HG02870 (cell line): ENCODE measurements at regions not wholly inside any gene's neighbourhood (a gene's known extent, or its start where the extent isn't known, plus 50 kb on each side); places are given as distances from the start of the nearest gene placed in this dataset.
A peak's percentile ranks its signal among the peaks of the same experiment; 100 is the strongest.

ENCODE experiments used
- ATAC-seq: cut with Tn5 transposase; IDR thresholded peaks from one replicate; pipeline ENCODE4 v1.9.1; 2021; ENCODE audit warnings: mild to moderate bottlenecking, moderate library complexity; ENCODE audit not compliant: unreplicated experiment

GRCh38 chr4:123966990-123967769 lies 570.6 kb downstream of the SPRY1 start:
- no peak for ATAC-seq

DNA sequence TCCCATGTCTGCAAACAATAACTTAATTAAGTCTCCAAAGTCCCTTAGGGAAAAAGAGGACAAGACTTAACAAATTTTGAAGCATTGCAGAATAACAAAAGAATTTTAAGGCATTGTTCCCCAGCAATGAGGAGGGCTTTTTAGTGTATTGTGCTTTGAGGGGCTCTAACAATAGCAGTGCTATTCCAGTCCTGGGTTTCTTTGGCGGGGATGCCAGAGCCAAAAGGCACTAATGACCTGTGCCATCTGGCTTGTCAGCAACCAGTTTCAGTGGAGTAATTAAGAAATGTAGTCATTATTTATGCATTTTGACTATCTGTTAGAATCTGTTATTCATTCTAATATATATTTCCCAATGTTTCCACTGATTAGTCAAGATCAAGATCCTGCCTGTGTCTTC lies 575.4 kb downstream of the SPRY1 start:
- ATAC-seq: no peak

DNA sequence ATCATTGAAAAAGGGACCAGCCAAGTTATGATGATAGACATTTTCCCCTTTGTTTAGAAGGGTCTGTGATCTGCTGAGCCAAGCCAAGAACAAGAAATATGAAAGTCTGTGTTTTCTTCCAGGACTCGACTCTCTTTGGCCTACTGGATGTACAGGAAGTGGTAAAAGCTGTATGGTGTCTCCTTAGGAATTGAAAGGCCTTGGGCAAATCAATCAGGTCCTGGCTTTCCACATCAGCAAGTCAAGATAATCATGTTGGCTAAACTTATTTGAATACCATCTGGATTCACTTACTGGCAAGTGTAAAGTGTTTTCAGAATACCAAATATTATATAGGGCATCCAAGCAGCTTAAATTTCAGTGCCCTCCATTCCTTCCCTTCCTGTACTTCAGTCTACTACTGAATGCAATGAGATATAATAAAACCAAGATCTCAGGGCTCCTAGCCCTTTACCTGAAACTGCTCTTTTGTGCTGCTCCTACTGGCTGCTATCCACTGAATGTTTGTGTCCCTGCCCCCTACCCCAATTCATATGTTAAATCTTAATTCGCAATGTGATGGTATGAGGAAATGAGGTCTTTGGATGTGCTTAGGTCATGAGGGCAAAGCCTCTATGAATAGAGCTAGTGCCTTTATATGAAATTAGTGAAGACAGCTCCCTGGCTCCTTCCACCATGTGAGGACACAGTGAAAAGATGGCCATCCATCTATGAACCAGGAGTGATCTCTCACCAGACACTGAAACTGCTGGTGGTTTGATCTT lies 578.0 kb downstream of the SPRY1 start:
- no peak for ATAC-seq

GRCh38 chr4:123976285-123976684 lies 579.7 kb downstream of the SPRY1 start:
- peak; percentile 58 for ATAC-seq

- no peak for ATAC-seq
These were observed 580.2 kb downstream of the SPRY1 start for GRCh38 chr4:123976819-123977218.

GRCh38 chr4:123977641-123978081 lies 581.1 kb downstream of the SPRY1 start:
- ATAC-seq: no peak

- no peak for ATAC-seq
These were observed 582.0 kb downstream of the SPRY1 start for GRCh38 chr4:123978637-123979036.

DNA sequence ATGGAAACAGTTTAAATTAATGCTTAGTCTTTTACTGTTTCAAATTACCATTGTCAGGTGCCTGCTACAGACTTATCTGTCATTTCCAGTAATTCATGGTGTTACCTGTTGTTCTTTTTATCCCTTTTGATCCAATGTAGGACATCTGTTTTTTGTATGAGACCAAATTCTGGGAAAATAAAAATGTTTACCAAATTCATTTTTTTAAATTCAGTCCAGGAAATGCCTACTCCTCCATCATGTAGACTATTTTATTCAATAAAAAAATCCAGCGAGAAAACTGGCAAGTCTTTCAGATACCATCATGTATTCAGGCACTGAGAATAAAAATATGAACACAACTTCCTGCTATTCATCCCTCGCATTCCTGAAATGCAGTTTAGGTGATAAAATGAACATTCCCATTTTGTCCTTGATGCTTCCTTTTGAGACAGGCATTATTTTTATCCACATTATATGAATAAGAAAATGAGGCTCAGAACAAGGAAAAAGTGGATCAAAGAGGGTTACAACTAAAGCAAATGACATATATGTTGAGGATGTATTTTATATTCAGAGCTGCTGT lies 584.2 kb downstream of the SPRY1 start:
- ATAC-seq: no peak

- no peak for ATAC-seq
These were observed 588.3 kb downstream of the SPRY1 start for GRCh38 chr4:123984886-123985285.

DNA sequence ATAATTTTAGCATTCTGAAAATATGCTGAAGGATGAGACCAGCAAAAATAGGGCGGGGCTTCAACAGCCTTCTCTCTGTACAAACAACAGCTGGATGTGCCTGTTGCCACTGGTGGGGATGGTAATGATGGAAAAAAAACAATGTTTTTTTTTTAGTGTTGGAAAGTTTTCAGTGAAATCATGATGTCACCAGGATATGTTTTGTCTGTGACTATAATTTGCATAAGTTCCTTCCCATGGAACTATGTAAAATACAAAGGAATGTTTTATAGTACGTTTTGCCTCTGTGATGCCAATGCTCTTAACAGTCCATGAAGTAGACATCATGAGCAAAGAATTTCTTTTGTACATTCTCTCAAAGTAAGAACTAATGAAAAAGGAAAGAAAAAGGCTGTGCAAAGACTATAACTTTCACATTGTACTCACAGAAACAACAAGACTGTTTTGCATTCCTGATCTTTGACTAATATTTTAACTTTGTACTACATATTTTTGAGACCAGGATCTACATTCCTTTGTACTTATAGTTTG lies 589.7 kb downstream of the SPRY1 start:
- no peak for ATAC-seq

- no peak for ATAC-seq
These were observed 590.8 kb downstream of the SPRY1 start for GRCh38 chr4:123987408-123987807.

GRCh38 chr4:123990310-123990870 lies 593.8 kb downstream of the SPRY1 start:
- no peak for ATAC-seq

GRCh38 chr4:123994917-123995316 lies 598.3 kb downstream of the SPRY1 start:
- ATAC-seq: no peak

DNA sequence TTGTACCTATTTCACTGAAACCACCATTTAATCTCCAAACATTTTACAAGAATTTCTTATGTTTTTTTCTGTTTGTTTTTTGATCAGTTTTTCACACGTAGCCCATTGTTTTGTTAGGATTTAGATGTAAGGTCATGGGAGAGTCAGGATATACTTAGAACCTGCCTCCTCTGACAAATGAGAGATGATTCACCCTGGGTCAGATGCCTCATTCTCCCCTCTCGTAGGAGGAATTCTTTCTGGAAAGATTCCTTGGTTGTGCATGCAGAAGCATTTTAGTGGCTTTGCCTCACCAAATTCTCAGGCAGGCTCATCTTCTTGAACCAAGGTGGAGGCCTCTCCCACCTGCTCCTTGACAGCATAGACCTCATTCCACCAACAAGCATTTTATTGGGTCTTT lies 599.3 kb downstream of the SPRY1 start:
- no peak for ATAC-seq

DNA sequence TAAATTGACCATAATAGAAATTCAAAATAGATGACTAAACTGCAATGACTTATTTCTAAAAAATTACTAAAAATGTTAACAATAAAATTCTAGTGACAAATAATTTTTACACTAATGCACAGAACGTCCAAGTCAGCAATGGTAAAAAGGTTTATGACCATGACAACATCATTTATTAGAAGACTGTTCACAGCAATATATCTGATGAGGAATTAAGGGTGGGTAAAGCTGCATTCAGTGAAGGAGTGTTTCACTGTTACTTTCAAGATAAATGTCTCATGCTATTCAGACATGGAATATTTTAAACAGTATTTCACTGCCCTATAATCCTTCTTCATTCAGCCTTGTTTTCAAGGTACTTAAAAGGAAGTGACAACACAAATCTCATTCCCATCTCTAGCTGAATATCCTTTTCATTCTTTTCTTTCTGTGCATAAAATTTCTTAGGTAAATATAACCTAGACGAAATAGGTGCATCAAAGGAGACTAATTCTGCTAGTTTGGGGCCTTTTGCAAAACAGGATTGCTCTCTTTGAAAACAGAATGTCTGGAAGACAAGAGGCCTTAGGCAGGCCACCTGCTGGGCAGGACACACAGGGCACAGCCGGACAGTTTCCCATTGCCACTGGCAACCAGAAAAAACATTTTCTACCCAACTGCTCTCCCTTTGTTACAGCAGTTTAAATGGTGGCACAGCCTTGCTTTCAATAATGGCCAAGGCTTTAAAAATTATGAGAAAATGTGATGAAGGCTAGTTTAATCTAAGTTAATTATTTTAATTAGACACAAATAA lies 600.3 kb downstream of the SPRY1 start:
- ATAC-seq: no peak

DNA sequence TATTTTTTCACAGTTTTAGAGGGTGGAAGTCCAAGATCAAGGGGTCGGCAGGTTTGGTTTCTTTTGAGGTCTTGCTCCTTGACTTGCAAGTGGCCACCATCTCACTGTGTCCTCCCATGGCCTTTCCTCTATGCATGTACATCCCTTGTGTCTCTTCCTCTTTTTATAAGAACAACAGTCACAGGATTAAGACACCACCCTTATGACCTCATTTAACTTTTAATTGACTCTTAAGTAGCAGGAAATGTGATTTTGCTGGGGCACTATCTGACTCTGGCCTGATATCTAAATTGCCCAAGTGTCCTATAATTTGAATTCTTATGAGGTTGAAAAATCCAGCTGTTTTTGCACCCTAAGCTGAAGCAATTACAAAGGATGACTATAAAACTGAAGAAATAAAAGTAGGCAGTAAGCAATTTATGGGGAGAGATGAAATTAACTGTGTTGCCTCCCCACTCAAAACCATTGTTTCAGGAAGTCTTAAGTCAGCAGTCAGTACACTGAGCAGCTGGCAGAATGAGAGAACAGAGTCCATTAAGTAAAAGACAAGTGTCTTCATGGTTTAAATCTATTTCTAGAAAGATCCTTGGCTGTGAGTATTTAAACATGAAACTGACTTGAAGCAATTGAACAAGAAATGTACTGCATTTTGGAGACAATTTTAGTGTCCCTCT lies 601.3 kb downstream of the SPRY1 start:
- no peak for ATAC-seq

GRCh38 chr4:124000233-124000632 lies 603.6 kb downstream of the SPRY1 start:
- no peak for ATAC-seq

- no peak for ATAC-seq
These were observed 619.2 kb downstream of the SPRY1 start for GRCh38 chr4:124015766-124016165.

- ATAC-seq: no peak
These were observed 620.7 kb downstream of the SPRY1 start for GRCh38 chr4:124017185-124017785.
